HT1080 (cell line): ENCODE measurements at regions not wholly inside any gene's neighbourhood (a gene's known extent, or its start where the extent isn't known, plus 50 kb on each side); places are given as distances from the start of the nearest gene placed in this dataset. TPM values are rescaled to one million over a fixed set of nuclear protein-coding genes. Genes with fewer than 3 reads are reported as not detected.
"Not testable (repeated sequence)": the region's sequence is repeated elsewhere in the genome, so short reads cannot be mapped to it uniquely, and the experiment has no call there.

Experiments
- DNase-seq: peaks from one replicate; pipeline ENCODE4 v3.0.0-alpha.2; 2015; ENCODE audit warnings: low read depth
- small RNA-seq: library from RNA; depleted of rRNA; stranded (forward); fragments of <200 nt; gene quantifications from one replicate; pipeline ENCODE3, GENCODE V24; 2014

DNA sequence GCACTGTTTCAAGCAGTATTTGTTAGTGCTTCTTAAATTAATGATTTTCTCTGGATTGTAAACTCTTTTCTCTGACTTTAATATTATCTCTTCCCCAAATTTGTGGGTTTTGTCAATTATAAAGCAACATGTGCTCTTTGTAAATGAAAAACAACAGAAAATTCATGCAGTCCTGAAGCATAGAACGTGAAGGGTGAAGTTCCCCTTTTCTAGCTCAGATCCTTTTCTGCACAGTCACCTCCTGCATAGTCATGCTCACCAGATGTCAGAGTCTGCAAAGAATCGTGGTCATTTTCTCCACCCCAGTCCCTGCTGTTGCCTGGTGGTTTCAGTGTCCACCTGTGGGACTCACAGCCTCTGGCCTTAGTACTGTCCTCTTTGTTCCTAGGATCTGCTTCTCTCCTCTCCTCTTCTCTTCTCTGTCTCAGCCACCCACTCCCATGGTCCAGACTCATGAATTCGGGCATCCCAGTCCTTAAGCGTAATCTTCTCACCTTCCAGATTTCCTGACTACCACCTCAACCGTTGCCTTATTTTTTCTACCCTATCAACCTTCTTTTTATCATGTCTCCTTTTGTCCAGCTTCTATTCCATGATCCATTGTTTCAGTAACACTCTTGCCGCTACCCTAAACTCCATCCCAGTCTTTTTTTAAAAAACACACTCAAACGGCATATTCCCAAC lies 229.1 kb downstream of the RTP5 start:
- peak; percentile 30 for DNase-seq

DNA sequence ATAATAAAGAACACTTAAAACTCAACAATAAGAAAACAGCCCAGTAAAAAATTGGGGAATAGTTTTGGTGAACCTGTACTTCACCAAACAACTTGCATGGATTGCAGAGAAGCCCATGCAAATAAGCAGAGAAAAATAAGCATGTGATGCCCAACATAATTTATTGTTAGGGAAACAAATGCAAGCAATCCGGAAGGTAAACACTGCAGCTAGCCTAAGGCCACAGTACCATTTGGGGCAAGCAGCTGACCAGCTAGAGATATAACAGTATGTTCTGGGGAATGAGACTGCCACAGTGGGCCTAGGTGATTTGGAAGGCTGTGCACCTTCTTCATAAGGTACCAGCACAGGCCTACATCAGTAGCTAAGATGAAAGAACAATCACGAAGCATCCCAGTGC lies 233.6 kb downstream of the RTP5 start:
- not testable (repeated sequence) for DNase-seq

DNA sequence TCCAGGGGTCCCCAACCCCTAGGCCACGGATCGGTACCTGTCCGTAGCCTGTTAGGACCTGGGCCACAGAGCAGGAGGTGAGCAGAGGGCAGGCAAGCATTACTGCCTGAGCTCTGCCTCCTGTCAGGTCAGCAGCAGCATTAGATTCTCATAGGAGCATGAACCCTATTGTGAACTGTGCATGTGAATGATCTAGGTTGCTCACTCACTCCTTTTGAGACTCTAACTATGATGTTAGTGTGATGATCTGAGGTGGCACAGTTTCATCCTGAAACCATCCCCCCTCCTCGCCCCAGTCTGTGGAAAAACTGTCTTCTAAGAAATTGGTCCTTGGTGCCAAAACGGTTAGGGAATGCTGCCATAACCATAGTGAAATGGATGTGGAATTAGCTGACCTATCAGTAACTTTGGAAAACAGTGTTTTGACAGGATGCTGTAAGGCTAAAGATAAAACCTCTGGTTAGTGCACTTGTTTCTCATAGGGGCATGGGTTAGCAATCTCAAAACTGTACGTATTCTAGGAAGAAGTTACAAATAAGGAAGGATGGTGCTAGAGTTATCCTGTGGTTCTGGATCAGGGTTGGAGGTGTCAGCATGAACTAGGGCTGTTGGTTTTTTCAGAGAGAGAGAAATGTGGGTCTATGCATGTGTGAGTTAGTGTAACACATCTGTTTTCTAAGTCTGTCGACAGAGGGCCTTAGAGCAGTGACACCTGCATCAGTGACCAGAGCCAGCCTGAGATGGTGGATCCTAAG lies 234.8 kb downstream of the RTP5 start:
- DNase-seq, result not testable (repeated sequence)

GRCh38 chr2:242107065-242107464 lies 237.5 kb downstream of the RTP5 start:
- DNase-seq, result not testable (repeated sequence)

- DNase-seq, result not testable (repeated sequence)
Observed at GRCh38 chr2:242108797-242109500, 239.4 kb downstream of the RTP5 start.

- DNase-seq, result not testable (repeated sequence)
Observed at GRCh38 chr2:242109819-242110218, 240.3 kb downstream of the RTP5 start.

DNA sequence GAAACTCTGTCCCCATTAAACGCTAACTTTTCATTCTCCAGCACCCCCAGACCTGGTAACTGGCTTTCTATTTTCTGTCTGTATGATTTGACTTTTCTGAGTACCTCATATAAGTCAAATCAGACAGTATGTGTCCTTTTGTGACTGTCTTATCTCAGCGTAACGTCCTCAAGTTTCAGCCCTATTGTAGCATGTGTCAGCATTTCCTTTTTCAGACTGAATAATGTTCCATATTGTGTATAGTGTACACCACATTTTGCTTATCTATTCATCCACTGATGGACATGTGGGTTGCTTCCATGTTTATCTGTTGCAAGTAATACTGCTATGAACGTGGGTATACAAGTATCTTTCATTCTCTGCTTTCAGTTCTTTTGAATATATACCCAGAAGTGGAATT lies 242.4 kb downstream of the RTP5 start:
- not testable (repeated sequence) for DNase-seq

DNA sequence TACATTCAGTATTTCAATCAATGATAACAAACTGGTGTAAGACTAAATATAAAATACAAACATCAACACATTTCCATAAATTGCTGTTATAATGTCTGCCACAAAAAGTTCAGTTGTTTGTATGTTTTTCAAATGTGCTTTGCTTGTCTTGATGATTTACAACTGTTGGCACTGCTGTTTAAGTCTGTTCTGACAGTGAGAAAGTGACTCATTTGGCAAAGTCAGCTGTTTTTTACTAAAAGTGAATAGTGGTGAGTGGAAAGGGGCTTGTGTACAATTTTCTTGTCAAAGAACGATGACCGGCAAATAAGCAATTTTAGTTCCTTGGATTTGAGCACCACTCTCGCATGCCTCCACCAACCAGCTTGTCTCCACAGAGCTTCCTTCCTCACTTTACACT lies 244.0 kb downstream of the RTP5 start:
- DNase-seq, result not testable (repeated sequence)

DNA sequence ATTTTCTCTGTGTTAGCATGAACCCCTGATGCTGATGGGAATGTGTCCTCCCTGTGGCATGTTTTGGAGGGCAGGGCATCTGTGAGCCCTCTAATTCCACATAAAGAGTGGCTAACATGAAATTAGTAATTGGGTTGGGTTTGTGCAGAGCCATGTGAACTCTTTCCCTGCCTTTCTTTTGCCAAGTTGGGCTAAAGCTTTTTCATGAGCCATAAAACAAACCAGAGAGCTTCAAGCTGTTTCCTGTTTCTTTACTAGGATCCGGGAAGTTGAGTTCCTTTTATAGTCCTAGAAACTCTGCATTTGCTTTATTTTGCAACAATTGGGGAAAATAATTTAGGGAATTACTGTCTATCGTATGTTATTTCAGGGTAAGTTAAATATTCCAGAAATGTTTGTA lies 247.1 kb downstream of the RTP5 start:
- DNase-seq, result not testable (repeated sequence)

DNA sequence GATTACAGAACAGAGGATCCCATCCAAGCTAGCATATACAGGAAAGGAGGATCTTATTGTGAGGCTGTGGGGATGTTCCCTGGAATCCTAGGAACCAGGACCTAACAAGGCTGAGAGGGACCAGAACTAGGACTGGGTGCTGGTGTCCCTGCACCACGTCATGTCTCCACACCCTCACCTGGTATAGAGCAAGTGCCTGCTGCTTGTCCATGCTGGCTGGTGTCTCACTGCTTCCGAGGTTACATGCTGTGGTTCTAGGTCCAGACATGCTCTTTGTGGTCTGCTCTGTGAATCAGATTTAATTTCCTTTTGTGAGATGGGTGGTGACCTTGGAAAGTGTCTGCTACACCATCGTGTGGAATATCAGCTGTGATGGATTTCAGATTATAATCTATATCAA lies 247.8 kb downstream of the RTP5 start:
- not testable (repeated sequence) for DNase-seq

- DNase-seq, result not testable (repeated sequence)
Observed at GRCh38 chr2:242119682-242120081, 250.2 kb downstream of the RTP5 start.

- not testable (repeated sequence) for DNase-seq
Observed at GRCh38 chr2:242130682-242131081, 261.2 kb downstream of the RTP5 start.

DNA sequence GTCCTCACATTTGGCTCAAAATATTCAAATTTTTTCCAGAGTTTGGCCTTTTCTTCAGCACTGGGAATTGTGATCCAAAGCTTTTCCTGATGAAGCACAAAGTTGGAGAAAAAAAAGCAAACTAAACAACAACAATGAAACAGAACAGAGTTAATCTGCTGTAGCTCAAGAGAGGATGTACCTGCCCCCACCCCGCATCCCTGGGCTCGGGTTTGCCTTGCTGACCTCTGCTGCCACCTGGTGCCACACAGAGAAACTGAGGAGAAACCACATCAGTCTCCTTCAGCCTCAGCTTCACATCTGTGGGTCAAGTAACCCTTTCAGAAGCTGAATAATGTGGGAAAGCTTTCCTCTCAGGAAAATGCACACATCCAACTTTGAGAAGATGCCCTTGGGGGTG lies 290.4 kb downstream of the RTP5 start:
- DNase-seq, result not testable (repeated sequence)

DNA sequence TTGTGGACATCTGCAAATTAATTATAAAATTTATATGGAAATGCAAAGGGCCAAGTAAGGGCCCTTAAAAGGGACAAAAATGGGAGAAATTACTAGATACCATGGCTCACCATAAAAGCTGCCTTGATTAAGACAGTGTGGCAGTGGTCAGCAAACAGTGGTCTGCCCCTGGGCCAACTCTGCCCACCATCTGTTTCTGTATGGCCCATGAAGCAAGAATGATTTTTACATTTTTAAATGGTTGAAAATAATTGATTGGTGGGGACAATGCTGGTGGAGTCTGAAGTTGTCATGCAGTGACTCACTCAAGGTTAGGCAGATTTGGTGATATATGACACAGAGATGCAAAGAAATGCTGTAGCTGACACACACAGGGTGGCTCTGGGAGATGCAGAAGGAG lies 295.6 kb downstream of the RTP5 start:
- DNase-seq, result not testable (repeated sequence)

DNA sequence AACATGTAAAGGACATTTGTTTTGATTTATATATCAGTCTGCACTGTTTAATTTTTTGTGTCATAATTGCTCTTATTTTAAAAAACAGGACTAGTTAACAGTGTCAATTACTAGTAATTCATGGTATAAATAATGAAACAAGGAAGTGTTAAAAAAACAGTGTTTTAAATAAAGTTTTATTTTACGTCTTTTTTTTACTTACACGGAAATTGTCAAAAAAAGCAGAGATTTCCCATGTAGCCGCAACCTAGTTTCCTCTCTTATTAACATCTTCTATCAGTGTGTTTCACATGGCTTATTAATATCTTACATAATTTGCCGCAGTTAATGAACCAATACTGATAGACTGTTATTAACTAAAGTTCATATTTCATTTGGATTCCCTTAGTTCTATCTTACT lies 301.8 kb downstream of the RTP5 start:
- not testable (repeated sequence) for DNase-seq

Small RNAs in the stretch of these regions (small RNA-seq; reads per million reads assigned to genes)
- gene CICP10 (not detected), gene SEPT14P2 (not detected)
